Stimulated activated CD4-positive, alpha-beta T cell treated with anti-CD3 and anti-CD28 coated beads, Interleukin-1b, Interleukin-23, amount 100 ng/mL, for 4 hours (primary cell): ENCODE measurements at regions not wholly inside any gene's neighbourhood (a gene's known extent, or its start where the extent isn't known, plus 50 kb on each side); places are given as distances from the start of the nearest gene placed in this dataset.
"Not testable (repeated sequence)": the region's sequence is repeated elsewhere in the genome, so short reads cannot be mapped to it uniquely, and the experiment has no call there.

ENCODE experiments used
- DNase-seq, 2 donors: peaks; one replicate each; pipeline ENCODE4 v3.0.0-alpha.2; 2020; ENCODE audit warnings: low read depth in 2 of 2

GRCh38 chr18:76307293-76307690 is 187.8 kb downstream of the ZNF516 start:
- DNase-seq: no peak

- DNase-seq: no peak
Measured at GRCh38 chr18:76306685-76307292, 188.3 kb downstream of the ZNF516 start.

GRCh38 chr18:76285866-76286265 is 209.2 kb downstream of the ZNF516 start:
- DNase-seq: no peak

- no peak for DNase-seq
Measured at GRCh38 chr18:76281565-76281964, 213.5 kb downstream of the ZNF516 start.

- DNase-seq: no peak
Measured at GRCh38 chr18:76277801-76278200, 217.2 kb downstream of the ZNF516 start.

- DNase-seq: no peak
Measured at GRCh38 chr18:76275727-76276313, 219.2 kb downstream of the ZNF516 start.

GRCh38 chr18:76274468-76275289 is 220.4 kb downstream of the ZNF516 start:
- DNase-seq: no peak

- no peak for DNase-seq
Measured at GRCh38 chr18:76273956-76274355, 221.1 kb downstream of the ZNF516 start.

- no peak for DNase-seq
Measured at GRCh38 chr18:76273036-76273545, 222.0 kb downstream of the ZNF516 start.

GRCh38 chr18:76267423-76267822 is 227.6 kb downstream of the ZNF516 start:
- not testable (repeated sequence) for DNase-seq

GRCh38 chr18:76266236-76266991 is 228.6 kb downstream of the ZNF516 start:
- DNase-seq: no peak

GRCh38 chr18:76265497-76266235 is 229.4 kb downstream of the ZNF516 start:
- no peak for DNase-seq

GRCh38 chr18:76264876-76265250 is 230.2 kb downstream of the ZNF516 start:
- no peak for DNase-seq

- DNase-seq: no peak
Measured at GRCh38 chr18:76264198-76264875, 230.7 kb downstream of the ZNF516 start.

- no peak for DNase-seq
Measured at GRCh38 chr18:76263046-76264005, 231.7 kb downstream of the ZNF516 start.

GRCh38 chr18:76260941-76261472 is 234.0 kb downstream of the ZNF516 start:
- no peak for DNase-seq

- no peak for DNase-seq
Measured at GRCh38 chr18:76259711-76260110, 235.3 kb downstream of the ZNF516 start.

- DNase-seq: no peak
Measured at GRCh38 chr18:76259096-76259495, 235.9 kb downstream of the ZNF516 start.

- no peak for DNase-seq
Measured at GRCh38 chr18:76258209-76258608, 236.8 kb downstream of the ZNF516 start.
